H9 (cell line): ENCODE measurements at regions not wholly inside any gene's neighbourhood (a gene's known extent, or its start where the extent isn't known, plus 50 kb on each side); places are given as distances from the start of the nearest gene placed in this dataset.

Experiments used
- DNase-seq: peaks from one replicate; pipeline ENCODE4 v3.0.0-alpha.2; 2017
- H2AFZ ChIP-seq: one replicate; pipeline ENCODE4 v1.6.1; 2013; ENCODE audit warnings: mild to moderate bottlenecking, low read length, control low read depth, moderate library complexity
- H2AK5ac ChIP-seq: 2 replicates; pipeline ENCODE4 v1.6.1; 2013; ENCODE audit warnings: low read length, control low read depth, mixed read lengths; ENCODE audit not compliant: insufficient read length
- H2BK120ac ChIP-seq: one replicate; pipeline ENCODE4 v1.6.1; 2013; ENCODE audit warnings: low read depth, mild to moderate bottlenecking, low read length, control low read depth, inconsistent platforms; ENCODE audit not compliant: poor library complexity, severe bottlenecking
- H2BK12ac ChIP-seq: 2 replicates; pipeline ENCODE4 v1.6.1; 2013; ENCODE audit warnings: low read length, control low read depth, mixed read lengths, low read depth; ENCODE audit not compliant: insufficient read length
- H2BK15ac ChIP-seq: 2 replicates; pipeline ENCODE4 v1.6.1; 2013; ENCODE audit warnings: low read depth, low read length, control low read depth
- H2BK20ac ChIP-seq: one replicate; pipeline ENCODE4 v1.6.1; 2013; ENCODE audit warnings: low read depth, mild to moderate bottlenecking, low read length, control low read depth, inconsistent platforms; ENCODE audit not compliant: poor library complexity, severe bottlenecking
- H2BK5ac ChIP-seq: 2 replicates; pipeline ENCODE4 v1.6.1; 2013; ENCODE audit warnings: low read length, control low read depth, mixed read lengths; ENCODE audit not compliant: insufficient read length
- H3K14ac ChIP-seq: 2 replicates; pipeline ENCODE4 v1.6.1; 2013; ENCODE audit warnings: low read length, control low read depth; ENCODE audit not compliant: insufficient read depth
- H3K18ac ChIP-seq: 2 replicates; pipeline ENCODE4 v1.6.1; 2013; ENCODE audit warnings: low read depth, mild to moderate bottlenecking, mixed read lengths, low read length, control low read depth; ENCODE audit not compliant: insufficient read length
- H3K23ac ChIP-seq: 2 replicates; pipeline ENCODE4 v1.6.1; 2013; ENCODE audit warnings: low read length, control low read depth, mixed read lengths, low read depth; ENCODE audit not compliant: insufficient read length
- H3K23me2 ChIP-seq: 2 replicates; pipeline ENCODE4 v1.6.1; 2013; ENCODE audit warnings: low read depth, mild to moderate bottlenecking, mixed read lengths, low read length, control low read depth; ENCODE audit not compliant: insufficient read length, poor library complexity, severe bottlenecking
- H3K27ac ChIP-seq: 2 replicates; pipeline ENCODE4 v1.5.1; 2013; ENCODE audit warnings: low read length, control low read depth, mixed read lengths, low read depth; ENCODE audit not compliant: insufficient read length
- H3K27me3 ChIP-seq: 2 replicates; pipeline ENCODE4 v1.6.1; 2013; ENCODE audit warnings: low read length, control low read depth, inconsistent platforms; ENCODE audit not compliant: insufficient read depth
- H3K4ac ChIP-seq: 2 replicates; pipeline ENCODE4 v1.6.1; 2013; ENCODE audit warnings: low read depth, mild to moderate bottlenecking, control low read depth, inconsistent platforms, low read length, moderate library complexity
- H3K4me1 ChIP-seq: 2 replicates; pipeline ENCODE4 v1.6.1; 2013; ENCODE audit warnings: low read length, control low read depth, inconsistent platforms; ENCODE audit not compliant: insufficient read depth
- H3K4me2 ChIP-seq: 2 replicates; pipeline ENCODE4 v1.6.1; 2013; ENCODE audit warnings: low read length, control low read depth, mixed read lengths; ENCODE audit not compliant: insufficient read length, insufficient read depth
- H3K56ac ChIP-seq: 2 replicates; pipeline ENCODE4 v1.6.1; 2013; ENCODE audit warnings: low read depth, mild to moderate bottlenecking, mixed read lengths, low read length, control low read depth; ENCODE audit not compliant: insufficient read length
- H3K79me1 ChIP-seq: 2 replicates; pipeline ENCODE4 v1.6.1; 2013; ENCODE audit warnings: low read depth, mild to moderate bottlenecking, moderate library complexity, low read length, control low read depth, inconsistent platforms; ENCODE audit not compliant: insufficient read depth, poor library complexity, severe bottlenecking
- H3K79me2 ChIP-seq: 2 replicates; pipeline ENCODE4 v1.6.1; 2013; ENCODE audit warnings: low read length, control low read depth, inconsistent platforms; ENCODE audit not compliant: insufficient read depth
- H3K9ac ChIP-seq: 2 replicates; pipeline ENCODE4 v1.6.1; 2013; ENCODE audit warnings: low read length, control low read depth, mixed read lengths; ENCODE audit not compliant: insufficient read length; ENCODE audit errors: extremely low read depth
- H3K9me3 ChIP-seq: one replicate; pipeline ENCODE4 v1.6.1; 2013; ENCODE audit warnings: low read depth, low read length, inconsistent platforms; ENCODE audit not compliant: control insufficient read depth
- H3T11ph ChIP-seq: one replicate; pipeline ENCODE4 v1.6.1; 2013; ENCODE audit warnings: mild to moderate bottlenecking, low read length, control low read depth, inconsistent platforms
- H4K20me1 ChIP-seq: one replicate; pipeline ENCODE4 v1.6.1; 2013; ENCODE audit not compliant: control insufficient read depth, insufficient read length, insufficient read depth
- H4K5ac ChIP-seq: 2 replicates; pipeline ENCODE4 v1.6.1; 2013; ENCODE audit warnings: low read depth, mild to moderate bottlenecking, mixed read lengths, low read length, control low read depth; ENCODE audit not compliant: insufficient read length
- H4K8ac ChIP-seq: replicated peaks from 2 replicates; pipeline ENCODE4 v1.6.1; 2013; ENCODE audit warnings: low read length, control low read depth, mixed read lengths, low read depth; ENCODE audit not compliant: insufficient read length
- H4K91ac ChIP-seq: 2 replicates; pipeline ENCODE4 v1.6.1; 2013; ENCODE audit warnings: low read depth, mild to moderate bottlenecking, moderate library complexity, mixed read lengths, low read length, control low read depth; ENCODE audit not compliant: insufficient read length
- H3K27ac Mint-ChIP-seq, 3 experiments: 2 replicates in 2 of 3; 3 replicates in 1 of 3; pipeline ENCODE4 v1.8.0; 2020 to 2021; ENCODE audit warnings: mixed read lengths in 3 of 3, mild to moderate bottlenecking in 1 of 3, moderate library complexity in 1 of 3
- H3K27me3 Mint-ChIP-seq: 2 replicates; pipeline ENCODE4 v1.8.0; 2021; ENCODE audit warnings: low read depth, mild to moderate bottlenecking, moderate library complexity, mixed read lengths
- H3K36me3 Mint-ChIP-seq, 3 experiments: 2 replicates in 2 of 3; 3 replicates in 1 of 3; pipeline ENCODE4 v1.8.0; 2020 to 2021; ENCODE audit warnings: low read depth in 3 of 3, mixed read lengths in 3 of 3; ENCODE audit not compliant: insufficient read depth in 1 of 3
- H3K4me1 Mint-ChIP-seq, 2 experiments: 2 replicates each; pipeline ENCODE4 v1.8.0; 2020; ENCODE audit warnings: mixed read lengths in 2 of 2
- H3K4me3 Mint-ChIP-seq, 2 experiments: 2 replicates in 1 of 2; 3 replicates in 1 of 2; pipeline ENCODE4 v1.8.0; 2020 to 2021; ENCODE audit warnings: mild to moderate bottlenecking in 2 of 2, mixed read lengths in 2 of 2, moderate library complexity in 1 of 2
- H3K9me3 Mint-ChIP-seq, 2 experiments: 2 replicates in 1 of 2; 3 replicates in 1 of 2; pipeline ENCODE4 v1.8.0; 2020; ENCODE audit warnings: mild to moderate bottlenecking in 2 of 2, mixed read lengths in 2 of 2, moderate library complexity in 1 of 2
- CTCF ChIP-seq: fragments of 200-600 bp; sonication (generic); conservative IDR thresholded peaks from 3 replicates; pipeline ENCODE4 v1.8.0; 2021; ENCODE audit warnings: antibody characterized with exemption, mild to moderate bottlenecking

- Histone ChIP-seq H3K56ac (no peak overlapping the region), H2BK5ac (no peak overlapping the region), H2AK5ac (no peak overlapping the region), H3K23me2 (no peaks in the 10 kb centered on the region), H2BK15ac (no peak overlapping the region), H3K79me2 (no peaks in the 10 kb centered on the region), H3K4me1 (no peaks in the 10 kb centered on the region), H3K9me3 (no peaks in the 10 kb centered on the region), H3K23ac (no peak overlapping the region), H3K4me2 (no peak overlapping the region), H2BK20ac (no peak overlapping the region), H4K8ac (no peak overlapping the region), H3K27me3 (no peaks in the 10 kb centered on the region), H3K9ac (no peak overlapping the region), H2BK12ac (no peak overlapping the region), H3T11ph (no peak overlapping the region), H2BK120ac (no peak overlapping the region), H3K18ac (no peak overlapping the region), H3K27ac (no peak overlapping the region), H2AFZ (no peak overlapping the region), H4K5ac (no peak overlapping the region), H3K79me1 (no peaks in the 10 kb centered on the region), H4K91ac (no peak overlapping the region), H3K4ac (no peak overlapping the region), H3K14ac (no peak overlapping the region), H4K20me1 (no peaks in the 10 kb centered on the region)
- H3K27me3 Mint-ChIP-seq: peaks cover 3% of the 10 kb centered on the region
- DNase-seq: no peak
- peaks cover 4 to 18% of the 10 kb centered on the region in 2 experiments for H3K4me1 Mint-ChIP-seq
- peaks cover 3 to 12% (median 3%) of the 10 kb centered on the region in 3 experiments; a peak in 5 of 7 replicates for H3K36me3 Mint-ChIP-seq
- no peak for TF ChIP-seq CTCF
- peaks cover 13 to 14% of the 10 kb centered on the region in 2 experiments for H3K9me3 Mint-ChIP-seq
- no peak overlapping the region for H3K27ac Mint-ChIP-seq
- no peak overlapping the region for H3K4me3 Mint-ChIP-seq
Measured at GRCh38 chr17:77010667-77011066, 130.1 kb upstream of the SEC14L1 start.
